ENCODE measurements at regions not wholly inside any gene's neighbourhood (a gene's known extent, or its start where the extent isn't known, plus 50 kb on each side); places are given as distances from the start of the nearest gene placed in this dataset.
A peak's percentile ranks its signal among the peaks of the same experiment; 100 is the strongest.

DNA sequence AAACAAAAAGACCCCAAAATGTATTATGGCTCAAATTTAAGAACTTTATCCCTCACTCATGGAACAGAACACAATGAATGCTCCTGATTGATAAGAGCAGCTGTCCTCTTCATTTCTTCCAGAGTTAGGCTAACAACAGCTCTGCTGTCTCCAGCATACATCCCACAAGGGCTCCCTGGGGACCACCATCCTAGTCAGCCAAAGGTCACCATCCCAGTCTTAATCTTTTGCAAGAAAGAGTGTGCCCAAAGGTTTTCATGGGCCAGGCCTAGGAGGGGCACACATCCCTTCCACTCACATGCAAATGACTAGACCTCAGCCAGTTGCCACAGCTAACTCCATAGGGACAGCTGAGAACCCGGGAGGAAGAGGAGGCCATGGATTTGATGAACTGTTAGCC is 555.3 kb downstream of the BUD13 start:
- no peak for DNase-seq (ENCODE audit: low spot score)

DNA sequence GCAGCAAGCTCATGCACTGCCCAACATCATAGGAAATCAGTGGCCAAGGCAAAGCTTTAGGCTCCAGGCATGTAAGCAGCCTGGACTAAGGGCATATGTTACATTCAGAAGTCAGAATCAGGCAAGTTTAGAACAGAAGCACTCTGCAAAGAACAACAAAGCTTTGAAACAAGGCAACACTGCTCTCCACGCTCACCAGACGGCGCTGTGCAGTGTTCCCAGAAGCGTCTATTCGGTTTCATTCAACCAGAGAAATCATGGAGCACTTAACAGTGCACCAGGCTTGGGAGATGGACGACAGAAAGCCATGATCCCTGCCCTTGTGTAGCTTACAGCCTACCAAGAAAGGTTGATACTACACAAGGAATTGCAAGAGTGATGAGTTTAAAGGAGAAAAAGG is 555.8 kb downstream of the BUD13 start:
- peak; percentile 16 for DNase-seq (ENCODE audit: low spot score)

DNA sequence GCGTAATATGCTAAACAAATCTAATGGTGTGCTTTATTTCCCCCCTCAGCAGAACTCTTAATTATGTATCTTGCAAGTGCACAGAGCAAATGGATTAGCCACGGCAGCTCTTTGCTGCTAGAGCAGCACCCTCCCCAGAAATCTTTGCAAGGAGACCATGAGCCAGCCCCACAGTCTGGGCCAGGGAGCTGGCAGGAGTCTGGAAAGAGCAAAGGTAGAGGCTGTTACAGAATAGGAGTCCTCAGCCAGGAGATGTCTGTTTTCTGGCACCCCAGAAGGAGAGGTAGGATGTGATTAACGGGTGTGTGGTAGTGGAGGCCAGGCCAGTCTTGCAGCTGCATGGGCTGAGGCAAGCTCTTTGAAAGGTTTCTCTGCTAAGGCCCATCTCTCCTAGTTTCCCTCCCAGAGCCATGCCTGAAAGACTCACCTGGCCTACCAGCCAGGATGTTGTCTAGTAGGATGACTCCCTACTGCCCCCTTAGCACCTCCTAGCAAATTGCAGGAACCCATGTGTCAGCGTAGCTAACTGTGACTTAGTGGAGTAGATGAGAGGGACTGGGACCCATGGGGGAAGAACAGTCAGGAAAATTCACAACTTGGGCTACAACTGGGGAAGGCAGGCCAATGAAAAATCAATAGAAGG is 557.2 kb downstream of the BUD13 start:
- no peak for DNase-seq (ENCODE audit: low spot score)

DNA sequence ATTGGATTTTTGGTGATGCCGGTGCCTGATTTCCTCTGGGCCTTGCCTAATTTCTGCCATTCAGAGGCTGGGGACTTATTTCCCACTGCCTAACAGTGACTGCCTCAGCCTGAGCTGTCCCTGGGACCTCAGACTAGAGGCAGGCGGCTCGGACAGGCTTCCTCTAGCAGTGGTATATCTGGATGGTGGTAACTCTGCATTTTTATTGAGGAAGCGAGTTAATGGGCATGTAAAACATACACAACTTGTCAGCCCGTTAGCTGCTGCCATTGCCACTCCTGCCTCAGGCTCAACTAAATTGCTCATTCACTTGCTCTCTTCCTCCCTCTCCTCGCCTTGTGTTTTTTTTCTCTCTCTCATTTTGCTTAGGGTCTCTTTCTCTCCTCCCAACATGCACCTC is 561.6 kb downstream of the BUD13 start:
- no peak for DNase-seq (ENCODE audit: low spot score)

DNA sequence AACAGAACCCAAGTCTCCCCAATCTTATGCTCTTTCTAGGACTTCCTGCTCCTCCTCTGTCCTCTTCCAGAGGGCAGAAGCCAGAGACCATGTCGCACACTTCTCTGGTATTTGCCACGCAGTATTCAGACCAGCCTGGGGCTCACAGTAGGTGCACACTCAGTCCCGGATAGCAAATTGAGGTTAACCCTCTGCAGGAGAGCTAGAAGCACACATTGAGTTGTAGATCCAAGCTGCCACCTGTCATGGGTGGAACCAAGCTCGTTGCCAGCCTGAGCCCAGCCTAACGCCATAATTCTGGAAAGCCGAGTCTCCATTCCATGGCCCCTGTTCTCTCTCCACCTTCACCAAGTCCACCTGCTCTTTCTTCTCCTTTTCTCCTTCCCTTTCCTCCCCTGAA is 562.1 kb downstream of the BUD13 start:
- DNase-seq (ENCODE audit: low spot score): no peak

DNA sequence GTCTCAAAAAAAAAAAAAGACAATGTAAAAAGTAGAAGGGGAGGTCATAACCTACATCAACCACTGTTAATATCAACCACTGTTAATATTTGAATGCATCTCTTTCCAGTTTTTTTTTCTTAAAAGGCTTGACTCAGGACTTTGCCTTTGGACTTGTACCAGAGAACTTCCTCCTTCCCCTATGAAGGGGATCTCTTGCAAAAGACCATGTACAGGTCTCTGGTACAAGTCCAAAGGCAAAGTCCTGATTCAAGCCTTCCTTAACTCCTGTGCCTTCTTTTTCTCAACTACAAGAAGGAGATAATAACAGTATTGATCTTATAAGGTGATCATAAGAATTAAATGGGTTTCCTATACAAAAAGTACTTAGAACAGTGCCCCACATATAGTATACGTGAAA is 563.5 kb downstream of the BUD13 start:
- no peak for DNase-seq (ENCODE audit: low spot score)

DNA sequence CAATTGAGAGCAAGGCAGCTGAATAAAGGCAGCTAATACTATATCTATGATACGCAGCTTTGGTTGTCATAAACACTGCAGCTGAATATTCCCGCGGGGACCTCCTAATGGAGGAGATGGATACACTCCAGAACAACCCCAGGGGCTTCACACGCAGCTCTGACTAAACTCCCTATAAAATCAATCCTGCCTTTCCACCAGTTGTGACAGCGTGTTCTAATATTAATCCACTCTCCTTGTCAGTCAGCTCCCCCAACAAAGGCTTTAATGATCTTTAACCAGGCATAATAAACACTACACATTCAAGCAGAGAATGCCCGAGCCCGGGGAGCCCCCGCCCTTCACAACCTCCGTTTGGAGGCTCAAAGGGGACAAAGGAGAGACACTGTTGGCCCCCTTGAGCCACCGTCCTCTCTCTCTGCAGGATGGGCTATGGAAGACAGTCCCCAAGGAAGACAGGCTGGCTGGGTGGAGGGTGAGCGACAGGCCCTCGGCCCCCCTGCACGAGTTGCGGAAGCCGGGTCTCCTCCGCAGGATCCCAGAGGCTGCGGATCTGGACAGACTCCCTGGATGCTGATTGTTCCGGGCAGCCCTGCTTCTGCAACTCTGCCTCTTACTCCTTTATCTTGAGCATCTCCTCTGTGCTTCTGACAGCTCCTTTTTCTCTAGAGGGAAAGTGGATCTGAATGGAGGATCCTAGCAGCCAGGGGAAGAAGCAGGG is 565.2 kb downstream of the BUD13 start:
- no peak for DNase-seq (ENCODE audit: low spot score)

DNA sequence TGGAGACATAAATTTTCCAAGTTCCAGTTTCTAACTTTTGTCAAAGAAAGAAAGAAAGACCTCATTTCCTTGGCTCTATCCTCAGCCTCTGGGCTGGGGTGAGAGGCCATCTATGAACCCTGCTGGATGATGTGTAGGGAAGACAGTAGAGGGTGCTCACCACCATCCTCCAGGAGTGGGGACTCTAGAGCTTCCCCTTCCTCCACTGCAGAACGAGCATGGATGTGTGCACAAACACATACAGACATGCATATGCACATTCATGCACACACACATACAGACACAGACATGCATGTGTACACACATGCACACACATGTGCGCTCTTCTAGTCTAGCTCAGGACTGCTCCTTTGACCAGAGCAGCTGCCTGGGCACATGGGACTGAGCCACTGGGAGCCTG is 565.8 kb downstream of the BUD13 start:
- DNase-seq (ENCODE audit: low spot score): no peak

DNA sequence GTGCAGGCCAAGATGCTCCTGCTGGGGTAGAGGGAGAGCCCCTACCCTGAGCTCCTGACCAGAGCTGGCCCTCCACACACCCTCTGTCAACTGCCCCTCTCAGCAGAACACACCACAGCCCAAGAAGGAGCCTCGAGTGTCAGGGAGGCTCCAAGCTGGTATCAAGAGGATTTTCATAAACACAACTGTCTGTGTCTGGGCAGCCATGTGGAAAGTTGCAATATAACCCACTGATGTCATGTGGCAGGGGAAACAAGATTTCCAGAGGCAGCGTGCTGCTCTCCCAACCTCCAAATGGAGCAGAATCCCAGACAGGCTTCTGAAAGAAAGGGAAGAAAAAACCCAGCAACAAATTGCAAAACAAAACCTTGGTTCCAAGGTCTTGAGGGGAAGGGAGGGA is 569.9 kb downstream of the BUD13 start:
- no peak for DNase-seq (ENCODE audit: low spot score)

DNA sequence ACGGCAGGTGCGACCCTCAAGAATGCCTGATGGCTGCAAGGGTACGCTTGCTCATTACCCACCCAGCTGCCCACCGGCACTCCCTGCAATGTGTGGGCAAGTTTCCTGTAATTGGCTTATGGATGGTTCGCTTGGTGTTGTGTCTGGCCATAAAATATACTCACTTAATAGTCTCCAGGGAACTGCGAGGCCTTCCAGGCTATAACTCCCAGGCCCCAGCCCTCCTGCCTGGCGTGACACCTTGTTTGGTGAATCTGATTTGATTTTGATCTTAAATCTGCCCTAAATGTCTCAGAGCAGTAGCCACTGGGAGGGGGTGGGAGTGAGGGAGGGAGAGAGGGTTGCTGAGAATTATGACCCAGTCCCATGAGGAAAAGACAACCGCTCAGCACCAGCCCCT is 572.2 kb downstream of the BUD13 start:
- no peak for DNase-seq (ENCODE audit: low spot score)

DNA sequence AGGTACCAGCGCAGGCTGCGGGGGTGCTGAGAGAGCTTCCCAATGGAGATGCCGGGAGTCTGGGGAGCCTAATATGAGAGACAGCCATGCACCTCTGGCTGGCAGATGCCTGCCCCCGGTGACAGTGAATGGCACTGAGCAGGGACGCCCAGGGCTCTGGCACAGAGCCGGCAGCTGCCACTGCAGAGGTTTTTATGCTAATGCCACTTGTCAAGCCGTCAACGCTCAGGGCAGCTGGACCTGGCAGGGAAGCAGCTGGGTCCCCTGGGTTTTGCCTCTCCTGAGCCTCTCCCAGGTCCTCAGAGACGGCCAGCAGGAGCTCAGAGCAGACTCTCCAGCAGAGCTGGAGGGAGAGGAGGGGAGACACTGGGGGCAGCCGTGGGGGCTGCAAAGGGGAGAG is 573.6 kb downstream of the BUD13 start:
- DNase-seq (ENCODE audit: low spot score): no peak

DNA sequence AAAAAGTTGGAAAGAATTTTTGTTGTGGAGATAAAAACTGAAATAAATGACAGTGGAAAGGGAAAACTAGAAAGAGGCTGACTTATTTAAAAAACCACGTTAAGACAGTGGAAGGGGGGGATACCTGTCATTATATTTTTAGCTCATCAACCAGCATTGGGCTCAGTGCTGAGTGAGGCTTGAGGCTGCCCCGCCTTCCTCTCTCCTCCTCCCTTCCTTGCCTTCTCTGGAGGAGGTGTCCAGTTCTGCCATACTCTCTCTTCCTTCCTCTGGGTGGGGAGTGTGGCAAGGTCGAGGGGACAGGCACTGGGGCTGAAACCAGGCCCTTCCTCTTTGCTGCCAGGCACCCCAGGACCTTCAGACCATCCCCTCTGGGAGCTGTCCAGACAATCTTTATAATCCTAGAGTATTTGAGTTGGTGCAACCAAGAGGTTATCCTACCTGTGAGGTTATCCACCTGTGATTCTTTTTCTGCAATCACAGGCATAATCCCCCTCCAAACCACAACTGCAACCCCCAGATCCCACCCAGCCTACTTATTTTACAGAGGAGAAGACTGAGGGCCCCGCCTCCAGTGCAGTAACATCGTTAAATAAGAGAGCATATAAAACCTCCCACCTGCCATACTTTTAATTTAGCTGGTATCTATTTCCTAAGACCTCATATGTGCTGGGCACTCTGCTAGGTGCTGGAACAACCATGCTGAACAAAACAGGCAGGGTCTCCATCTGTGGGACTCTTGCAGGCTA is 578.5 kb downstream of the BUD13 start:
- DNase-seq (ENCODE audit: low spot score): no peak

DNA sequence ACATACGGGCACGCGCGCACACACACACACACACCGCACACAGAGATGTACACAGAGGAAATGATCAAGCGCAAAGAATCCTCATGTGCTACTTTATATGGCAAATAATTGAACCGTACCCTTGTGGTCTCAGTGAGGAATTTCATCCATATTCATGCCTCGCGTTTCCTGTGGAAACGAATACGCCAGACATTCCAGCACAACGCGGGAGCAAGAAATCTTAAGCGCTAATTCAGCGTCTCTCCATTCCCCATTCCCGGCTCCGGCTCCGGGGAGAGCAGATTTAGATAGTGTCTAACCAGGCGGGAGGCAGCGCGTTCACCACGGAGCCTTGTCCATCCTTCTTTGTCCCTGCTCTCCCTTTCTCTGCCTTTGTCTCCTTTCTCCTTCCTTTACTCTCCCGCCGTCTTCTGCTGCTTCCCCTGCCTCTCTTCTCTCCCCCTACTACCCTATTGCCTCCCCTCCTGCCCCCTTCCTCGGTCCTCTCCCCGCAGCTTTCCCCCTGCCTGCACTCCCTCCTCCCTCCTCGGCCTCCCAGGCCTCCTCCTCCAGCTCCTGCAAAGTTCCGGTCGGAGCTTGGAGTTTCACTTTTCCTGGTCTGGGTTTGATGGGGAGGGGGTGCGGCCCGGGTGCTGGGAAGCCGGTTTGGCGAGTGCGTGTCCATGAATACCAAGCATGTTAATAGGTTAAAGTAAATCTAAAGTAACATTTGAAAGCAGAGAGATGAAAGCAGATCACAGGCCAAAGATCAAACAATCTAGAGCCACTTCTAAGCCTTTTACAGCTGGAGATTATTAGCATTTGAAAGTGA is 579.3 kb downstream of the BUD13 start:
- peak; percentile 29 for DNase-seq (ENCODE audit: low spot score)

DNA sequence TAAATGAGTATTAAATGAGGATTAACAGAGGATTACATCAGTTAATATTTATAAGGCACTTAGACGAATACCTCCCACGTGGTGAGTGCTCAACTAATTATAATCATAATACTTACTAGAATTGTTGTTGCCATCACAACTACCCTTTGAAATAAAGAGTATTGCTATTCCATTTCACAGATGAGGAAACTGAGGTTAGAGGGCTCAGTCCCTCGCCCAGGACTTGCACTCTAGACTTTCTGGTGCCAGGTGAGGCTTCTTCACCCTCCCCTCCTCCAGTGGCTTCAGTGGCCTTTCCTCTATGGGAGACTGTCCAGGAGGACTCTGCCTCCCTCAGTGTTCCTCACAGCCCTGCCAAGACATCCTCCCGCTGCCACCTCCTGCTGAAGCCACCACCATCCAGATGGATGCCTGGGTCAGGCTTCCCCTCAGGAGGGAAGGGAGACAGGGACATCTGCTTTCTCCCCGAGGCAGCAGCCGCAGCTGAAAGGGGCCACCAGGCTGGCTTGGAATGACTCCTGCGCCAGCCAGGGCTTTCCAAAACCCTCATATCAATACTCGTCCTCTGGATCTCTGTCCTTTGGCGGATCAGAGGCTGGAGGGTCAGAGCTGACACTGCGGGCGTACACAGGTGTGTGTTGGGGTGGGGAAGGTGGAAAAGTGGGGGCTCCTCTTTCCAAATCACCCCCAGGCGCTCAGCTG is 580.1 kb downstream of the BUD13 start:
- no peak for DNase-seq (ENCODE audit: low spot score)

DNA sequence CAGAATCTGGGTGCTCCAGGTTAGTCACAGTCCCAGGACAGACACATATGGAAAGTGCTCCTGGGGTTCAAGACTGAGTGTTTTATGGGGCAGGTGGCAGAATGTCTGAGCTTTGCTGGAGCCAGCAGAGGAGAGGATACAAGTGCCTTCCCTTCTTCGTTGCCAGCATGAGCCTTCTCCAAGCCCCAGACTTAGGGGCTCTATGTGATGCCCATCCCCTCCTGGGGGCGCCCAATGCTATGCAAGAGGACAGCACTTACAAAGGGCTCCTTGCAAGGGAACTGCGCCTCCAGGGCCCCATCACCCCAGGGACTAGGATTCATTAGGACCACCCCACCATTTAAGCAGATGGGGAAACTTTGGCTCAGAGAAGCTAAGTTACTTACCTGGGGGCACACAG is 581.9 kb downstream of the BUD13 start:
- DNase-seq (ENCODE audit: low spot score): no peak

DNA sequence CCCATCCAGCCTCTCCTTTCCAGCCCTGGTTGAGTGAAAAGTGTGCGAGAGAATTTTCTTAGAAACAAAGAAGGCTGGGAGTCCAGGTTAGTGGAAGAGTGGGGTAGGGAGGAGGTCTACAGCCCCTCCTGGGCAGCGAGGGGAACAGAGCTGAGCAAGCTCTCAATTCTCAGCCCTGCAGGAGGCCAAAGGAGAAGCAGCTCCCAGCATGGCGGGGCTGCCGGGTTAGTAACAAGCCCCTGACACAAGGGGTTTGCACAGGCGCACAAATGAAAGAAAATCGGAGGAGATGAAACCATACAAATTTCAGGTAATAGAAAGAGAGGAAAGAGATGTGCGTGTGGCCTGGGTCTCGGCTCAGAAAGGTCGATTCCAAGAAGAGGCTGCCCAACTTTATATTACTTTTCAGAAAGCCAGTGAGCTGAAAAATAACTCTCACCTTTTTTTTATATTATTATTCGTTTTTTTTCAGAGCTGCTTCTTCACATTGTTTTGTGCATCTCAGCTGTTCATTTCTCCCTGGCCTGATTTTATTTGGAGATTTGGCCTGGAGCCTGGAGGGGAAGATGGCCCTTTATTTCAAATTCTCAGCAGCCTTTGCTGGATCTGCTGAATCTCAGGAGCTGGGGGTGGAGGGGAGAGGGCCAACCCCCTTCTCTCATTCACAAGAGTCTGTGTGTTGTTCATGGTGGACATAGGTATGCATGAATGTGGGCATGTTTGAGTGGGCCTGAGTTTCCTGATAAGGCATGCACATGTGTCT is 583.2 kb downstream of the BUD13 start:
- no peak for DNase-seq (ENCODE audit: low spot score)

DNA sequence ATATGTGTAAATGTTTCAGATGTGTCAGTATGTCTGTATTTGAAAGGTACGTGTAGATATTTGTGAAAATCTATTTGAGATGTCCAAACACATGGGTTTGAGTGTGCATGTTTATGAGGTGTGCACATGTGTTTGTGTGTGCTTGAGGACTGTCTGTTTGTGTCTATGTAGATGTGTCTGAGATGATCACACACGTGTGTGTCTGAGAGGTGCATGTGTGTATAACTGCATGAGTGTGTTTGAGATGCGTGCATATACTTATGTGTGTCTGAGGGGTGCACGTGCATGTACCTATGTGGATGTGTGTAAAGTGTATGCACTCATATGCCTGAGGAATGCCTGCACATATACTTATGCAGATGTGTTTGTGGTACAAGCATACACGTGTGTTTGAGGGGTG is 584.4 kb downstream of the BUD13 start:
- no peak for DNase-seq (ENCODE audit: low spot score)

DNA sequence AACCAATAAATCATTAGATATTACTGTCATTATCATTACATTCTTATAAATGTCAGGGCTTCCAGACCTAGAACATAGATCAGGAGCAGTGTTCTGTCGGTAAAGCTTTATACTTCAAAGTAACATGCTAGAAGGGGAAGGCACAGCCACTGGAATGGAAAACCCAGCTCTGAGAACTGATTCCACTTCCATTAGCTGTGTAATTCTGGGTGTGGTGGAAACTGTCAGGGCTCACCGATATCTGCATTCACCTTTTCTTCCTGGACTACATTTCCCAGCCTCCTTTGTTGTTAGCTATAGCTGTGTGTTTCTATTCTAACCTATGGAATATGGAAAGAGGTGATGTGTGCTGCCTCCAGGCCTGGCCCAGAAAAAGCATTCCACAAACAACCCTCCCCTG is 585.8 kb downstream of the BUD13 start:
- DNase-seq (ENCODE audit: low spot score): no peak

DNA sequence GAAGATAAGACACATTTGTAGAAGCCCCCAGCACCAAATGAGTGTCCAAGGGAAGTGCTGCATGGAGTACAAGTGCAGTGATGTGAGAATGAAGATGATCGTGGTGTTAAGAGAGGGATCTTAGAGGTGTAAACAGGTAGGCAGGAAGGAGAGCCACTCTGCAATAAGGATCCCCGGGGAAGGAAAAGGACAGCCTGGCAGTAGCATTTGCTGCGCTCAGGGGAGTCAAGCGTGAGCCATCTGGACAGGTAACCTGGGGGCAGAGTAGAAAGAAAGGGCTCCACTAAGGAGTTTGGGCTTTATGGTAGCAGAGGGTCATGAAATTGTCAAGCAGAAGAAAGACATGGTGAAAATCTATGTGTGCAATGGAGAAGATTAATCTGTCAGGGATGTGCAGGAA is 587.2 kb downstream of the BUD13 start:
- no peak for DNase-seq (ENCODE audit: low spot score)

DNA sequence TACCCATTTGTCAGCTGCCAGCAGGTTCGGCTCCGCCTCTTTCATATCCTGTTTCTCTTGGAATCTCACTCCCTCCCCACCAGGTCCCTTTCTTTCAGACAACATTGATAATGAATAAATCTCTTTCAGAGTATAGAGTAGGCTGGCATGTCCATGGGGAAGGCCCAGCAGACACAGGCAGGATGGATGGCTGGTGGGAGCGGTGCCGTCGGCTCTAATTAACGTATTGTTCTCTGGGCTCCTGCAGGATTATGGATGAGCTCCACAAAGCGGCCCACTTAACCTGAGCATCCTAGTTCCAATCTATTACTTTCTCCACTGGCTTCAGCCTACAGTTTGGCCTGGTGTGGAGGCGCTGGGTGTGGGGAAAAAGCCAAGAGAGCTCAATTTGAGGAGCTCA is 588.0 kb downstream of the BUD13 start:
- no peak for DNase-seq (ENCODE audit: low spot score)

DNA sequence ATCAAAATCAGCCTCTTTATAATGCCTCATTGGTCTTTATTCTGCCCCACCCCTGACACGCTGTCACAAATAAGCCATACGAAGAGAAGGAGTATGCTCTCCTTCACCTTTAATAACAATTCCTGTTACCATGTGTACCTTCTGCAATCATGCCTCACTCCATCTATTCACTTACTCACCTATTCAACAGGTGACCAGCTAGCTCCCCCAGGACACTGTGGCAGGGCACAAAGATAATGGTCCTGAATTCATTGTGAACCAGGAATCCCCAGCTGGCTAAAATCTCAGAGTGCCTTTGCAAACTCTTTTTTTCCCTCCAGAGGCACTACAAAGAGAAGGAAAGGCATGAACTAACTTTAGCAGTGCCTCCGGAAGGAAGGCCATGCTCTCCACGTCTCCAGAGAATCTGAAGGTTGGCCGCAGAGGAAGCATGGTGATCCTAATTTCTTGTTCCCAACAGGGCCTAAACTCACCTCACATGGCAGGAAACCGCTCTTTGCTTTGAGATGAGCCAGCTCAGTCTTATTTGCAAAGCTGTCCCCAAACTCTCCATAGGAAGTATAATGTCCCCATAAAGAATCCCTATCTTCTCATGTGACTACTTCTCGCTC is 590.3 kb downstream of the BUD13 start:
- no peak for DNase-seq (ENCODE audit: low spot score)

Data from LoVo (cell line).